OCI-LY1 (cell line): ENCODE measurements at regions not wholly inside any gene's neighbourhood (a gene's known extent, or its start where the extent isn't known, plus 50 kb on each side); places are given as distances from the start of the nearest gene placed in this dataset.

Source experiments
- H2AFZ ChIP-seq: fragments of 200-600 bp; sonication (generic), shearing (Covaris generic); 2 replicates; pipeline ENCODE4 v1.6.0; 2014; ENCODE audit warnings: antibody characterized with exemption, mild to moderate bottlenecking, low read length
- H3F3A ChIP-seq: fragments of 200-600 bp; sonication (generic), shearing (Covaris generic); 2 replicates; pipeline ENCODE4 v1.6.0; 2014; ENCODE audit warnings: mild to moderate bottlenecking, antibody characterized with exemption, low read length, moderate library complexity; ENCODE audit not compliant: insufficient read depth
- H3K27ac ChIP-seq: fragments of 200-600 bp; sonication (generic); 2 replicates; pipeline ENCODE4 v1.5.1; 2014; ENCODE audit warnings: low read length, mixed run types, mild to moderate bottlenecking, low read depth; ENCODE audit not compliant: poor library complexity, severe bottlenecking
- H3K27me3 ChIP-seq: fragments of 200-600 bp; sonication (generic); 2 replicates; pipeline ENCODE4 v1.6.0; 2014; ENCODE audit warnings: antibody characterized with exemption, mild to moderate bottlenecking, low read length, moderate library complexity; ENCODE audit not compliant: insufficient read depth
- H3K36me3 ChIP-seq: fragments of 200-600 bp; sonication (generic); 2 replicates; pipeline ENCODE4 v1.6.1; 2014; ENCODE audit warnings: mild to moderate bottlenecking, antibody characterized with exemption, low read length, moderate library complexity, mixed read lengths; ENCODE audit not compliant: insufficient read depth
- H3K4me1 ChIP-seq: fragments of 200-600 bp; sonication (generic); 2 replicates; pipeline ENCODE4 v1.5.1; 2014; ENCODE audit warnings: mild to moderate bottlenecking, low read length, moderate library complexity; ENCODE audit not compliant: insufficient read depth, severe bottlenecking
- H3K4me2 ChIP-seq: fragments of 200-600 bp; sonication (generic), shearing (Covaris generic); 2 replicates; pipeline ENCODE4 v1.6.1; 2014; ENCODE audit warnings: low read length
- H3K4me3 ChIP-seq: fragments of 200-600 bp; sonication (generic); 2 replicates; pipeline ENCODE4 v1.5.1; 2014; ENCODE audit warnings: low read length, low read depth, mild to moderate bottlenecking, mixed read lengths; ENCODE audit not compliant: poor library complexity, severe bottlenecking
- H3K79me2 ChIP-seq: fragments of 200-600 bp; shearing (Covaris generic); 2 replicates; pipeline ENCODE4 v1.6.1; 2016; ENCODE audit warnings: mixed run types, low read length, mixed read lengths; ENCODE audit not compliant: insufficient read depth
- H3K9ac ChIP-seq: fragments of 200-600 bp; sonication (generic), shearing (Covaris generic); 2 replicates; pipeline ENCODE4 v1.6.1; 2014; ENCODE audit warnings: mild to moderate bottlenecking, low read length, mixed read lengths
- H3K9me2 ChIP-seq: fragments of 200-600 bp; sonication (generic), shearing (Covaris generic); 2 replicates; pipeline ENCODE4 v1.6.1; 2014; ENCODE audit warnings: low read depth, mild to moderate bottlenecking, low read length, mixed read lengths
- H3K9me3 ChIP-seq: fragments of 200-600 bp; shearing (Covaris generic); 2 replicates; pipeline ENCODE4 v1.6.1; 2014; ENCODE audit warnings: low read length, mixed read lengths
- H4K20me1 ChIP-seq: fragments of 200-600 bp; sonication (generic), shearing (Covaris generic); 2 replicates; pipeline ENCODE4 v1.6.0; 2016; ENCODE audit warnings: mild to moderate bottlenecking, low read length; ENCODE audit not compliant: insufficient read depth
- CTCF ChIP-seq: fragments of 200-600 bp; sonication (generic), shearing (Covaris generic); IDR thresholded peaks from 2 replicates; pipeline ENCODE4 v1.5.1; 2017; ENCODE audit warnings: mild to moderate bottlenecking, antibody characterized with exemption, low read length, moderate library complexity, mixed read lengths
- EZH2 ChIP-seq: fragments of 200-600 bp; sonication (generic), shearing (Covaris generic); IDR thresholded peaks from 2 replicates; pipeline ENCODE4 v1.8.0; 2017; ENCODE audit warnings: borderline replicate concordance, mixed run types, mild to moderate bottlenecking, antibody characterized with exemption, low read length, moderate library complexity, mixed read lengths

DNA sequence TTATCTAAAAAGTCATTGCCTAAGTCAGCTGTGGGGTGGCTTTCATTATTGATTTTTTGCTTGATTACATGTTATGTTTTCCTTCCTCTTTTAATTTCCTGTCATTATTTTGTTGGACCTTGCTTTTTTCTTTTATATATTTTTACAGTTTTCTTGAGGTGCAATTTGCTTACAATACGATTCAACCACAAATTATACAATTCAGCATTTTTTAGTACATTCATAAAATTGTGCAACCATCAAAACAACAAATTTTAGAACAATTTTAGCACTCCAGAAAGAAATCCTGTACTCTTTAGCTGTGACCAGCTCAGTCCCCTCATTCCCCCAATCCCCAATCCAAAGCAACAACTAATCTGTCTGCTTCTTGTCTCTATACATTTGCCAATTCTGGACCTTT, 608.9 kb downstream of the C6orf118 start:
- TF ChIP-seq CTCF: no peak
- TF ChIP-seq EZH2: no peak
- no peaks in the 10 kb centered on the region for H3K36me3 ChIP-seq
- H4K20me1 ChIP-seq: no peaks in the 10 kb centered on the region
- H2AFZ ChIP-seq: no peak overlapping the region
- no peaks in the 10 kb centered on the region for H3K4me1 ChIP-seq
- no peaks in the 10 kb centered on the region for H3K27me3 ChIP-seq
- H3K27ac ChIP-seq: no peak overlapping the region
- no peaks in the 10 kb centered on the region for H3K79me2 ChIP-seq
- H3K9ac ChIP-seq: no peak overlapping the region
- no peaks in the 10 kb centered on the region for H3K9me2 ChIP-seq
- no peaks in the 10 kb centered on the region for H3F3A ChIP-seq
- no peak overlapping the region for H3K4me2 ChIP-seq
- no peaks in the 10 kb centered on the region for H3K9me3 ChIP-seq
- H3K4me3 ChIP-seq: no peak overlapping the region

DNA sequence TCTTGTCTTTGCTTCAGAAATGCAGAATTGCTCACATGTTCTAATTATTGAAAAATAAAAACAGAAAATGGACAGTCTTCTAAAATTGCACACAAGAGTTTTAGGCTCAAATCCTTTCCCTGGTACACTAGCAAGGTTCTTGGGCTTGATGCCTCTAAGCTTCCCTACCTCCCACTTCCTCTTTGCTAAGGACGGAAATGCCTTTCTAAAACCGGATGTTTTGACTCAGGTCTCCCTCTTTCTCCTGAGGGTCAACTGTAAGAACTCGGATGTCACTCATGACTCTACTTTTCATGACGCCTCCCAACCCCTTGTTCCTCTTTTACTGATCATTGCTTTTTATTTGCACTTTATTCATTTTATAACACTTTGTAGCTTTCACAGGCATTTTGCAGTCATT, 613.5 kb downstream of the C6orf118 start:
- Histone ChIP-seq H2AFZ (no peak overlapping the region), H3K4me1 (no peaks in the 10 kb centered on the region), H3K4me3 (no peak overlapping the region)

GRCh38 chr6:164694386-164694785, 615.0 kb downstream of the C6orf118 start:
- no peak for TF ChIP-seq CTCF
- H2AFZ ChIP-seq: no peak overlapping the region
- H3K27ac ChIP-seq: no peak overlapping the region
- H3K9me3 ChIP-seq: no peaks in the 10 kb centered on the region
- H3K79me2 ChIP-seq: no peaks in the 10 kb centered on the region
- H3F3A ChIP-seq: no peaks in the 10 kb centered on the region
- no peaks in the 10 kb centered on the region for H4K20me1 ChIP-seq
- no peaks in the 10 kb centered on the region for H3K9me2 ChIP-seq
- H3K9ac ChIP-seq: no peak overlapping the region
- no peaks in the 10 kb centered on the region for H3K27me3 ChIP-seq
- no peaks in the 10 kb centered on the region for H3K36me3 ChIP-seq
- H3K4me1 ChIP-seq: no peaks in the 10 kb centered on the region
- H3K4me2 ChIP-seq: no peak overlapping the region
- no peak overlapping the region for H3K4me3 ChIP-seq

More for the DNA sequence above, 613.5 kb downstream of the C6orf118 start:
- H3K9me3 ChIP-seq: no peaks in the 10 kb centered on the region
- H3K27ac ChIP-seq: no peak overlapping the region
- no peaks in the 10 kb centered on the region for H3K79me2 ChIP-seq
- H3K9me2 ChIP-seq: no peaks in the 10 kb centered on the region
- no peaks in the 10 kb centered on the region for H3K36me3 ChIP-seq
- TF ChIP-seq EZH2 (no peak), CTCF (no peak)
- H3F3A ChIP-seq: no peaks in the 10 kb centered on the region
- H3K9ac ChIP-seq: no peak overlapping the region
- H3K4me2 ChIP-seq: no peak overlapping the region
- no peaks in the 10 kb centered on the region for H3K27me3 ChIP-seq
- H4K20me1 ChIP-seq: no peaks in the 10 kb centered on the region
